ENCODE measurements at regions not wholly inside any gene's neighbourhood (a gene's known extent, or its start where the extent isn't known, plus 50 kb on each side); places are given as distances from the start of the nearest gene placed in this dataset.

DNA sequence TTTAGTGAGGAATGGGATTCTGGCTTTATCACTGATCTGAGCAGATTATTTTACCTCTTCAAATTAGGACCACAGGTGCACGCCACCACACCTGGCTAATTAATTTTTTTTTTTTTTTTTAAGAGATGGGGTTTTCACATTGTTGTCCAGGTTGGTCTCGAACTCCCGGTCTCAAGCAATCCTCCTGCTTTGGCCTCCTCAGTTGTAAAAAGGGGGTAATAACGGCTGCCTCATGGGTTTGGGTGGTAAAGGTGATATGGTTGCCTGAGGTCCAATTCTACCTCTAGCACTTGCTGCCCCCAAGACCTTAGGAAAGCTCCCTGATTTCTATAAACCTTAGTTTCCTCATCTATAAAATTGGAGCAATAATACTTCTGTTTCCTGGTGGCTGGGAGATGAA is 130.7 kb upstream of the HS3ST2 start:
- no peak for ATAC-seq (ENCODE audit: low read depth)
- TF ChIP-seq, protein P1, sequence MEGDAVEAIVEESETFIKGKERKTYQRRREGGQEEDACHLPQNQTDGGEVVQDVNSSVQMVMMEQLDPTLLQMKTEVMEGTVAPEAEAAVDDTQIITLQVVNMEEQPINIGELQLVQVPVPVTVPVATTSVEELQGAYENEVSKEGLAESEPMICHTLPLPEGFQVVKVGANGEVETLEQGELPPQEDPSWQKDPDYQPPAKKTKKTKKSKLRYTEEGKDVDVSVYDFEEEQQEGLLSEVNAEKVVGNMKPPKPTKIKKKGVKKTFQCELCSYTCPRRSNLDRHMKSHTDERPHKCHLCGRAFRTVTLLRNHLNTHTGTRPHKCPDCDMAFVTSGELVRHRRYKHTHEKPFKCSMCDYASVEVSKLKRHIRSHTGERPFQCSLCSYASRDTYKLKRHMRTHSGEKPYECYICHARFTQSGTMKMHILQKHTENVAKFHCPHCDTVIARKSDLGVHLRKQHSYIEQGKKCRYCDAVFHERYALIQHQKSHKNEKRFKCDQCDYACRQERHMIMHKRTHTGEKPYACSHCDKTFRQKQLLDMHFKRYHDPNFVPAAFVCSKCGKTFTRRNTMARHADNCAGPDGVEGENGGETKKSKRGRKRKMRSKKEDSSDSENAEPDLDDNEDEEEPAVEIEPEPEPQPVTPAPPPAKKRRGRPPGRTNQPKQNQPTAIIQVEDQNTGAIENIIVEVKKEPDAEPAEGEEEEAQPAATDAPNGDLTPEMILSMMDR (IDR thresholded peaks at IDR 0.05; ENCODE audit: poor library complexity, severe bottlenecking) = no peak
- no peak for DNase-seq (ENCODE audit: low spot score)
- Histone ChIP-seq H3K4me1 (ENCODE audit: insufficient read depth, poor library complexity, severe bottlenecking) (no peaks in the 10 kb centered on the region), H3K9me3 (ENCODE audit: severe bottlenecking) (peaks cover 6% of the 10 kb centered on the region), H3K27me3 (ENCODE audit: insufficient read depth, poor library complexity, severe bottlenecking) (no peaks in the 10 kb centered on the region), H3K27ac (ENCODE audit: poor library complexity, severe bottlenecking) (no peak overlapping the region), H3K4me3 (ENCODE audit: severe bottlenecking) (no peak overlapping the region), H3K36me3 (ENCODE audit: low read depth) (no peaks in the 10 kb centered on the region)

DNA sequence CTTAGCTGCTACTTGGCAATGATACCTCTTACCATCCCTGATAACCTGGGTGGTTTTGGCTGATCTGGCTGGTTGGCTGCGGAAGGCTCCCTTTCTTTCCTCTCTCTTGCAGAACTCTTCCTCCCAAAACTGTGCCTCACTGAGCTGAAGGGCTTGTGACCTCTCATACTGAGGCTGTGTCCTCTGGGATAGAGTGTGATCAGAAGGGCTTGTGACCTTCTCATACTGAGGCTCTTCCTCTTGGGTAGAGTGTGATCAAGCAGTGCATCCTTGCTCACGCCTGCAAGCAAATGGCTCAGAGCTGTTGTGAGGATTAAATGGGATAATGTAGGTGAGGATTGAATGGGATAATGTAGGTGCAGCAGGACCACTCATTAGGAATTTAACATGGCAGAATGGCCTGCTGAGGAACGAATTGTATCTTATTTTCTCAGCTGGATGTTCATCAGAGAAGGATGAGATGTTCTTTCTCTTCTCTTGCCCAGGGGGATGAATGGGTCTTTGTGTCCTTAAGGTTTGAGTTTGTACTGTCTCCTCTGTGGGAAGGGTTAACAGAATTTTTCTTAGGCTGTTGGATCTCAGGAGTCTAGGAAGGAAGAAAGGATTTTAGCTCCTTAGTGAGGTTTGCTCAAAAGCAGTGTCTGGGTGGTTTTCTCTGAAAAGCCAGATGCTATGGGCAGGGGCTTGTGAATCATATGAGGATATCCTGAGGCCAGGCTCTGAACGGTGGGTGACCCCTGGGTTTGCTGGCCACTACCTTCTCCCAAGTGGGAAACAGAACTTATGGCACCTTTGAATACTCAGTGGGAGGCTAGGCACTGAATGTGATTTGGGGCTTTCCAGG is 130.0 kb upstream of the HS3ST2 start:
- DNase-seq (ENCODE audit: low spot score) (no peak), ATAC-seq (ENCODE audit: low read depth) (no peak)
- no peak overlapping the region for H3K27ac ChIP-seq (ENCODE audit: poor library complexity, severe bottlenecking)
- H3K4me1 ChIP-seq (ENCODE audit: insufficient read depth, poor library complexity, severe bottlenecking) = no peaks in the 10 kb centered on the region
- no peak overlapping the region for H3K4me3 ChIP-seq (ENCODE audit: severe bottlenecking)
- peaks cover 6% of the 10 kb centered on the region for H3K9me3 ChIP-seq (ENCODE audit: severe bottlenecking)
- TF ChIP-seq, protein P1 (IDR thresholded peaks at IDR 0.05; ENCODE audit: poor library complexity, severe bottlenecking) = no peak
- no peaks in the 10 kb centered on the region for H3K27me3 ChIP-seq (ENCODE audit: insufficient read depth, poor library complexity, severe bottlenecking)
- H3K36me3 ChIP-seq (ENCODE audit: low read depth) = no peaks in the 10 kb centered on the region

DNA sequence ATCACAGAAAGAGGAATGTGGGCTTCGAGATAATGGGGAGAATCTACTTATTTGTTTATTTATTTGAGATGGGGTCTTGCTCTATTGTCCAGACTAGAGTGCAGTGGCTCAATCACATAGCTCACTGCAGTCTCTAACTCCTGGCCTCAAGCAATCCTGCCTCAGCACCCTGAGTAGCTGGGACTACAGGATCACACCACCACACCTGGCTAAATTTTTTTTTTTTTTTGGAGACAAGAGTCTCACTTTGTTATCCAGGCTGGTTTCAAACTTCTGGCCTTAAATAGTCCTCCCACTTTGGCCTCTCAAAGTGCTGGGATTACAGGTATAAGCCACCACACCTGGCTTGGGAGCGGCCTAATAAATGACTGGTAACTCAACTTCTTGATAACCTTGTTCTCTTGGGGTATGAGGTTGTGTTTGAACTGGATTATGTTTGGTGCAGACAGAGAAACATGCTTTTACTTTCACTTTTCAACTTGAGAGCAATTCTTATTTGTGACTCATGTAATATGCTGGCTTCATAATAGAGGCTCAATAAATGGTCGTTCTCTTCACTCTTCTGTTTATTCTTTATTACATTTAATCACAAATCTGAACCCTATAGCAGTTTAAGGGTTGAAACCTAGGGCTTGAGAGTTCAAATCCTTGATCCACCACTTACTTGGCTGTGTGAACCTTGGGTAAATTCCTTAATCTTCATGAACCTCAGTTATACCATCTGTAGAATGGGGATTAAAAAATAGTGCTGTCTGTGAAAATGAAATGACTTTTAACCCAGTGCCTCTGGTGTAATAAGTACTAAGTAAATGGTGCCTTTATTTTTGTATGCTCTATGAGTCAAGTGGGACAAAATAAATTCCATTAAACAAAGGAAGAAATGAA is 129.1 kb upstream of the HS3ST2 start:
- H3K27me3 ChIP-seq (ENCODE audit: insufficient read depth, poor library complexity, severe bottlenecking) = no peaks in the 10 kb centered on the region
- ATAC-seq (ENCODE audit: low read depth) (0 out of 3 replicates have a peak, but pooled peaks have one; percentile 39), DNase-seq (ENCODE audit: low spot score) (no peak)
- peaks cover 6% of the 10 kb centered on the region for H3K9me3 ChIP-seq (ENCODE audit: severe bottlenecking)
- no peak overlapping the region for H3K4me3 ChIP-seq (ENCODE audit: severe bottlenecking)
- no peaks in the 10 kb centered on the region for H3K4me1 ChIP-seq (ENCODE audit: insufficient read depth, poor library complexity, severe bottlenecking)
- H3K27ac ChIP-seq (ENCODE audit: poor library complexity, severe bottlenecking) = no peak overlapping the region
- no peaks in the 10 kb centered on the region for H3K36me3 ChIP-seq (ENCODE audit: low read depth)
- TF ChIP-seq, protein P1 (IDR thresholded peaks at IDR 0.05; ENCODE audit: poor library complexity, severe bottlenecking) = no peak

DNA sequence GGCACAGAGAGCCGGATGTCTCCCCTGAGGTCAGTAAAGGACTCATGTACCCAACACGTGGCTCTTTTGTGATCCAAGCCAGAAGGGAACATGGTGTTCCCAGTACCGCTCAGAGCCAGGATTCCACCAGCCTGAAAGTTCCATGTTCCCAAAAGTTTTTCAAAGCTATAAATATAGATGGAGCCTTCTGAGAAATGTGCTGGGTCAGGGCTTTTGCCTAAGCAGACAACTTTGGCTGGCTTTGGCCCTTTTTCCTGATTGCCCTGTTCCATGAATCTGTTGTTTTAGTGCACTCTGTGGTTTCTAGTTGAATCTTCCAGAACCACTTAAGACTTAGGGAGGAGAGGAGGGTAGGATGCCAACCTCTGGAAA is 128.5 kb upstream of the HS3ST2 start:
- H3K27me3 ChIP-seq (ENCODE audit: insufficient read depth, poor library complexity, severe bottlenecking) = no peaks in the 10 kb centered on the region
- no peaks in the 10 kb centered on the region for H3K4me1 ChIP-seq (ENCODE audit: insufficient read depth, poor library complexity, severe bottlenecking)
- H3K4me3 ChIP-seq (ENCODE audit: severe bottlenecking) = no peak overlapping the region
- no peak for ATAC-seq (ENCODE audit: low read depth)
- DNase-seq (ENCODE audit: low spot score) = no peak
- TF ChIP-seq, protein P1 (IDR thresholded peaks at IDR 0.05; ENCODE audit: poor library complexity, severe bottlenecking) = no peak
- H3K9me3 ChIP-seq (ENCODE audit: severe bottlenecking) = peaks cover 6% of the 10 kb centered on the region
- no peaks in the 10 kb centered on the region for H3K36me3 ChIP-seq (ENCODE audit: low read depth)
- no peak overlapping the region for H3K27ac ChIP-seq (ENCODE audit: poor library complexity, severe bottlenecking)

Measured in RWPE2 (cell line).